Brain microvascular endothelial cell (primary cell): ENCODE measurements at regions not wholly inside any gene's neighbourhood (a gene's known extent, or its start where the extent isn't known, plus 50 kb on each side); places are given as distances from the start of the nearest gene placed in this dataset.

Experiments
- DNase-seq: peaks from one replicate; pipeline ENCODE4 v3.0.0-alpha.2; 2020
- H3K27ac ChIP-seq: fragments of 250-450 bp; sonication (Bioruptor Pico); 2 replicates; pipeline ENCODE4 v1.5.1; 2020; ENCODE audit warnings: mild to moderate bottlenecking, moderate library complexity
- H3K27me3 ChIP-seq: fragments of 250-450 bp; sonication (Bioruptor Pico); replicated peaks from 2 replicates; pipeline ENCODE4 v1.5.1; 2020; ENCODE audit warnings: mild to moderate bottlenecking
- H3K36me3 ChIP-seq: fragments of 250-450 bp; sonication (Bioruptor Pico); replicated peaks from 2 replicates; pipeline ENCODE4 v1.5.1; 2020; ENCODE audit warnings: mild to moderate bottlenecking
- H3K4me3 ChIP-seq: 2 replicates; pipeline ENCODE4 v1.5.1; 2011; ENCODE audit warnings: low read depth, mild to moderate bottlenecking, control low read depth, low read length, moderate library complexity
- in situ Hi-C: cut with HindIII; loops from 2 replicates; pipeline ENCODE4 v1.10.0; 2017; ENCODE audit warnings: low sequenced_read_pairs, low pct_ligation_motif_present
- TF ChIP-seq, protein P1 (sequence below): IDR thresholded peaks from 2 replicates; pipeline ENCODE4 v1.5.1; 2011; ENCODE audit warnings: low read depth, mild to moderate bottlenecking, moderate library complexity, low read length, control low read depth, inconsistent platforms; ENCODE audit errors: missing control alignments

DNA sequence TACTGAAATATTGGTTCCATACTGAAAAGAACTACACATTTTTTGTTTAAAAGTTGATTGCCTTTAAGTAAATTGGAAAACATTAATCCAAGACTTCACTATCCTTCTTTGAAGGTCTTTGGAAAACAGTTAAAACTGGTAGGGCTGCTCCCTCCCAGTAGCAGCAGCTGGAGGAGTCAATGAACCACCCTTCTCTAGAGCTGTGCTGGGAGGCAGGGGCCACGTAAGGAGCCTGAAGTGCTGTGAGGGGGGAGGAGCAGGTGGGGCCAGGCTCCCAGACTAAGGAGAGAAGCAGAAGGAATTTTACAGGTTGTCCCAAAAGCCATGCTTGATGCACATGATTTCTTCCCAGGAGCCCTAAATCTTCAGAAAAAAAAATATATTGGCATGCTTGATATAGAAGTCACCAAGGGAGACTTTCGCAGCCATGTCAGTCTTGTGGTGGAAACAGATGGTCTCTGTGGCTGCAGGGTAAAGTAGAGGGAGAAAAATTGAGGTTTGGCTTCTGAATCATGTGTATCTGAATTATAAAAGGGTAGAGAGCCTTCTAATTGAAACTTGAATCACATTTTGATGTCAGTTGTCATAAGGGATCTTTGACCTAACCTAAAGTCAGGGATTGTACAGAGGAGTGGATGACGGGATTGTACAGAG, 673.2 kb upstream of the FRG1 start:
- DNase-seq: no peak
- H3K36me3 ChIP-seq: no peaks in the 10 kb centered on the region
- in situ Hi-C loops: no loop called here
- H3K27me3 ChIP-seq: no peaks in the 10 kb centered on the region
- TF ChIP-seq, protein P1, sequence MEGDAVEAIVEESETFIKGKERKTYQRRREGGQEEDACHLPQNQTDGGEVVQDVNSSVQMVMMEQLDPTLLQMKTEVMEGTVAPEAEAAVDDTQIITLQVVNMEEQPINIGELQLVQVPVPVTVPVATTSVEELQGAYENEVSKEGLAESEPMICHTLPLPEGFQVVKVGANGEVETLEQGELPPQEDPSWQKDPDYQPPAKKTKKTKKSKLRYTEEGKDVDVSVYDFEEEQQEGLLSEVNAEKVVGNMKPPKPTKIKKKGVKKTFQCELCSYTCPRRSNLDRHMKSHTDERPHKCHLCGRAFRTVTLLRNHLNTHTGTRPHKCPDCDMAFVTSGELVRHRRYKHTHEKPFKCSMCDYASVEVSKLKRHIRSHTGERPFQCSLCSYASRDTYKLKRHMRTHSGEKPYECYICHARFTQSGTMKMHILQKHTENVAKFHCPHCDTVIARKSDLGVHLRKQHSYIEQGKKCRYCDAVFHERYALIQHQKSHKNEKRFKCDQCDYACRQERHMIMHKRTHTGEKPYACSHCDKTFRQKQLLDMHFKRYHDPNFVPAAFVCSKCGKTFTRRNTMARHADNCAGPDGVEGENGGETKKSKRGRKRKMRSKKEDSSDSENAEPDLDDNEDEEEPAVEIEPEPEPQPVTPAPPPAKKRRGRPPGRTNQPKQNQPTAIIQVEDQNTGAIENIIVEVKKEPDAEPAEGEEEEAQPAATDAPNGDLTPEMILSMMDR: no peak
- no peak overlapping the region for H3K27ac ChIP-seq
- H3K4me3 ChIP-seq: no peak overlapping the region

DNA sequence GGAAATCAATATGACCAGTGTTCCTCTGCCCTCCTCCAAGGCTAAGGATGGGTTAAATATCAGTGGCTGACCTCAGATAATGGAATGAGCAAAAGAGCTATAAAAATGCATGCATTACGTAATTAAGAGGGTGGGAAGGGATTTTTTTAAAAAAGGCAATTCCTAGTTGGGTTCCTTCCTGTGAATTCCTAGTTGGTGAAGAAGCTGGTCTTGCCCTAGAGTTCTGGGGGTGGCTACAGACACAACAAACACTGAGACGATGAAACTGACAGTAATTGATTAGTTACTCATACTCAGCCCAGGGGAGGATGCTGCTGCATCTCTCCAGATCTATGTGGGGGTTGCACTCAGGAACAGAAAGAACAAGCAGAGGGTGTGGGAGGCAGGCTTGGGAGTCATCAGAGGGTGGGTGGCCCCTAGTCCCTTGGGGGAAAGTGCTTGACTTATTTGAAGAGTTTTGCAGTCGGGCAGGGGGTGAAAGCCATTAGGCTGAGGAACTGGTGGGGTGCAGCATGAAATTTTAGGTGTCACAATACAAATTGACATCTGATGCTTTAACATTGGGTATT, 662.0 kb upstream of the FRG1 start:
- Histone ChIP-seq H3K4me3 (no peak overlapping the region), H3K27me3 (no peaks in the 10 kb centered on the region), H3K36me3 (no peaks in the 10 kb centered on the region), H3K27ac (no peak overlapping the region)
- TF ChIP-seq, protein P1: no peak
- in situ Hi-C loops: no loop called here
- no peak for DNase-seq

DNA sequence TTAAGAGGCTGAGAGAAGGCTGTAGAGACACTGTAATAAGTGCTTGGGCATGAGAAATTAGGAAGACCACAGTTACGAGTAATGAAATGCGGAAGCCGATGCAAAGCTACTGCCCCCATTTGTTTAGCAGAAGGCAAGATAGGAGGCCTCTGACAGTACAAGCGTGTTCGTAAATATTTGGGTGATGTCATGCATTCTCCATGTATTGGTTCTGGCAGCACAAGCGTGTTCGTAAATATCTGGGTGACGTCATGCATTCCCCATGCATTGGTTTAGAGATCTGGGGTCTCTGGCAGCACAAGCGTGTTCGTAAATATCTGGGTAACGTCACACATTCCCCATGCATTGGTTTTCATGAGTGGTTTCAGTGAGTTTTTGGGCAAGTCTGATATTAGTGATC, 661.5 kb upstream of the FRG1 start:
- H3K4me3 ChIP-seq: no peak overlapping the region
- H3K36me3 ChIP-seq: no peaks in the 10 kb centered on the region
- DNase-seq: no peak
- in situ Hi-C loops: no loop called here
- H3K27ac ChIP-seq: no peak overlapping the region
- TF ChIP-seq, protein P1: no peak
- H3K27me3 ChIP-seq: no peaks in the 10 kb centered on the region

DNA sequence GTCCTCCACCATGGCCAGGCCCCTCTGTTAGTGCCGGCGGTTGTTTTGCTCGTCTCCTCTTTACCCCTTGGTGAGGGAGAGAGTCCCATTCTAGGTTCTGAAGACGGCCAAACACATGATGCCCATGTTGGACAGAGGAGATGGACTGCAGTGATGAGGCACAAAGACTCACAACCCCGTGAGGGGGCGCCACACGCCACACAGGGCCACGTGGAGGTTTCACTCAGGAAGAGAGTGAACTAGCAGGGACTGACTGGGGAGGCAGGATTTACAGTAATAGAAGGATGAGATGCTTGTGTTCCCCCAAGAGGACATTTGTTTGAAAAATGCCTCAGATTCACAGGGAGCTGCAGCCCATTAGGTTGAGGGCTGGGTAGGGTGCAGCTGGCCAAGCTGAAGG, 655.3 kb upstream of the FRG1 start:
- Histone ChIP-seq H3K27me3 (no peaks in the 10 kb centered on the region), H3K36me3 (no peaks in the 10 kb centered on the region), H3K4me3 (no peak overlapping the region), H3K27ac (no peak overlapping the region)
- in situ Hi-C loops: no loop called here
- TF ChIP-seq, protein P1: no peak
- no peak for DNase-seq

DNA sequence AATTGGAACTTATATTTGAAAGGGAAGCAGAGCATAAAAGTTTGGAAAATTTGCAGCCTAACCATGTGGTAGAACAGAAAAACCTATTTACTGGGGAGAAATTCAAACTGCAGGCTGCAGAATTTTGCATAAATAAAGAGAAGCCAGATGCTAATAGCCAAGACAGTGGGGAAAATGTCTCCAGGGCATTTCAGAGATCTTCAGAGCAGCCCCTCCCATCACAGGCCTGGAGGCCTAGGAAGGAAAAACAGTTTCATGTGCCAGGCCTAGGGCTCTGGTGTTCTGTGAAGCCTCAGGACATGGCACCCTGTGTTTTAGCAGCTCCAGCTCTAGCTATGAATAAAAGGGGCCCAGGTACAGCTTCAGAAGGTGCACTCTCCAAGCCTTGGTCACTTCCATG, 648.7 kb upstream of the FRG1 start:
- DNase-seq: no peak
- H3K4me3 ChIP-seq: no peak overlapping the region
- H3K27me3 ChIP-seq: no peaks in the 10 kb centered on the region
- TF ChIP-seq, protein P1: no peak
- H3K27ac ChIP-seq: no peak overlapping the region
- in situ Hi-C loops: no loop called here
- no peaks in the 10 kb centered on the region for H3K36me3 ChIP-seq

DNA sequence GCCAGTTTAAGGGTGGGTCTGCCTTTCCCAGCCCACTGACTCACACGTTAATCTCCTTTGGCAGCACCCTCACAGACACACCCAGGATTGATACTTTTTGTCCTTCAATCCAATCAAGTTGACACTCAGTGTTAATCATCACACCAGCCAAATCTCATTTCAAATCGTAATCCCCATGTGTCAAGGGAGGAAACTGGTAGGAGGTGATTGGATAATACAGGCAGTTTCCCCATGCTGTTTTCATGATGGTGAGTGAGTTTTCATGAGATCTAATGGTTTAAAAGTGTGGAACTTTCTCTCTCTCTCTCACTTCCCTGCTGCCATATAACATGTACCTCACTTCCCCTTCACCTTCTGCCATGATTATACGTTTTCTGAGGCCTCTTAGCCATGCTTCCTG, 647.2 kb upstream of the FRG1 start:
- in situ Hi-C loops: no loop called here
- Histone ChIP-seq H3K4me3 (no peak overlapping the region), H3K27me3 (no peaks in the 10 kb centered on the region), H3K27ac (no peak overlapping the region), H3K36me3 (no peaks in the 10 kb centered on the region)
- no peak for DNase-seq
- TF ChIP-seq, protein P1: no peak
